Lung (tissue), 11 donors: ENCODE measurements at regions not wholly inside any gene's neighbourhood (a gene's known extent, or its start where the extent isn't known, plus 50 kb on each side); places are given as distances from the start of the nearest gene placed in this dataset.

ENCODE experiments used
- ATAC-seq: fragments of 200-7000 bp; cut with Tn5 transposase; one replicate; pipeline ENCODE4 v1.9.1; 2020; ENCODE audit warnings: moderate number of reproducible peaks; ENCODE audit not compliant: insufficient read depth, low FRiP score
- DNase-seq, 3 donors: peaks; one replicate each; pipeline ENCODE4 v3.0.0-alpha.2; 2013 to 2017
- H3K27ac ChIP-seq, 2 donors: one replicate each; pipeline ENCODE4 v1.5.1; 2013; ENCODE audit warnings: mild to moderate bottlenecking in 2 of 2, moderate library complexity in 2 of 2, control low read depth in 1 of 2, inconsistent platforms in 1 of 2, low read depth in 1 of 2, low read length in 1 of 2
- H3K27me3 ChIP-seq, 3 donors: one replicate each; pipeline ENCODE4 v1.5.1; 2013; ENCODE audit warnings: low read length in 2 of 3; ENCODE audit not compliant: control insufficient read depth in 3 of 3, insufficient read depth in 3 of 3
- H3K36me3 ChIP-seq, 4 donors: one replicate each; pipeline ENCODE4 v1.5.1; 2013; ENCODE audit warnings: low read length in 4 of 4, mild to moderate bottlenecking in 1 of 4, moderate library complexity in 1 of 4; ENCODE audit not compliant: control insufficient read depth in 4 of 4, insufficient read depth in 4 of 4
- H3K4me1 ChIP-seq, 5 donors: one replicate each; pipeline ENCODE4 v1.5.1; 2013; ENCODE audit warnings: low read length in 5 of 5, mild to moderate bottlenecking in 2 of 5, moderate library complexity in 1 of 5; ENCODE audit not compliant: control insufficient read depth in 5 of 5, insufficient read depth in 5 of 5
- H3K4me3 ChIP-seq: one replicate; pipeline ENCODE4 v1.5.1; 2013; ENCODE audit warnings: mild to moderate bottlenecking, control low read depth, moderate library complexity
- H3K9ac ChIP-seq, 2 donors: one replicate each; pipeline ENCODE4 v1.5.1; 2013; ENCODE audit warnings: low read length in 2 of 2, control low read depth in 1 of 2; ENCODE audit not compliant: insufficient read depth in 1 of 2
- H3K9me3 ChIP-seq, 4 donors: one replicate each; pipeline ENCODE4 v1.5.1; 2013; ENCODE audit warnings: low read length in 3 of 4, mild to moderate bottlenecking in 1 of 4, moderate library complexity in 1 of 4; ENCODE audit not compliant: control insufficient read depth in 4 of 4, insufficient read depth in 3 of 4
- WGBS, 2 donors: extraction: QIAGEN DNeasy Blood & Tissue Kit; methylation state at CpG; one replicate each; pipeline ENCODE4 v1.1.7; 2013; 5-methylcytosine and 5-hydroxymethylcytosine counted together
- TF ChIP-seq, protein P1 (sequence below): IDR thresholded peaks from 2 replicates; pipeline ENCODE4 v1.5.1; 2012; ENCODE audit warnings: mild to moderate bottlenecking; ENCODE audit errors: control extremely low read depth, extremely low read depth
- donor health status: control.
- donor health status: control.
- donor health status: Bipolar disorder and iron deficiency.
- donor health status: healthy.
- donor health status: DM: yes; HTN: yes; CAD: no.

DNA sequence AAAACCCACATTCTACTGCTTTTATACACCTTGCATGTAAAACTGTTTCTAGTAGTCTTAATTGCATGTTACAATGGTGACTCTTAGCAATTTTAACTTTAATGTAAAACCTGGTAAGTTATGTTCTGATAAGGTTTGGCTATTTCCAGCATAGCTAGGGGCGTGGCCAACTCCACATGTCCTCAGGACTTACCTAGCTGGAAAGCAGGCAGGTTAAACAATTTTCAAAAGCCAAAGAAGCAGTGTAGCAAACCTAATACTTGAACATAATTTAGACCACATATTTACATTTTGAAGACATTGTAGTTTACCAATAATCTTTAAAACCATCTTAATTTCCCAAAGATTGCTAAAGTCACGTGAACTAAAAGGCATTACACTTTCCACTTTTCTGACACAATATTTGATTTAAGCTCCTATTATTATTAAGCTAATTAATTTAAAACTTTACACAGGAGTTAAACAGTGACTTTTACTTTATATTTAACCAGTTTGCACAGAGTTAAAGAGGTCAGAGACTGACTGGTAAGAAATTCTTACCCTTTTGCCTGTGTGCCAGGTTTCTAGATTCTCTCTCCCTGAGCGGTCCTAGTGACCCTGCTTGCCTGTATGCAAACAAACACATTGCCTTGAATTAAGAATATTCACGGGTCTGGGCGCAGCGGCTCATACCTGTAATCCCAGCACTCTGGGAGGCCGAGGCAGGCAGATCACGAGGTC is 88.2 kb downstream of the GLUD2 start:
- Histone ChIP-seq H3K27me3 (no peaks in the 10 kb centered on the region), H3K36me3 (no peaks in the 10 kb centered on the region), H3K27ac (no peak overlapping the region), H3K4me3 (no peak overlapping the region), H3K9me3 (no peaks in the 10 kb centered on the region), H3K4me1 (no peaks in the 10 kb centered on the region), H3K9ac (no peak overlapping the region)
- no peak for DNase-seq
- 61 to 84% methylated on average over 8 of the region's 8 CpGs for WGBS, 2 donors
- ATAC-seq: no peak
- TF ChIP-seq, protein P1, sequence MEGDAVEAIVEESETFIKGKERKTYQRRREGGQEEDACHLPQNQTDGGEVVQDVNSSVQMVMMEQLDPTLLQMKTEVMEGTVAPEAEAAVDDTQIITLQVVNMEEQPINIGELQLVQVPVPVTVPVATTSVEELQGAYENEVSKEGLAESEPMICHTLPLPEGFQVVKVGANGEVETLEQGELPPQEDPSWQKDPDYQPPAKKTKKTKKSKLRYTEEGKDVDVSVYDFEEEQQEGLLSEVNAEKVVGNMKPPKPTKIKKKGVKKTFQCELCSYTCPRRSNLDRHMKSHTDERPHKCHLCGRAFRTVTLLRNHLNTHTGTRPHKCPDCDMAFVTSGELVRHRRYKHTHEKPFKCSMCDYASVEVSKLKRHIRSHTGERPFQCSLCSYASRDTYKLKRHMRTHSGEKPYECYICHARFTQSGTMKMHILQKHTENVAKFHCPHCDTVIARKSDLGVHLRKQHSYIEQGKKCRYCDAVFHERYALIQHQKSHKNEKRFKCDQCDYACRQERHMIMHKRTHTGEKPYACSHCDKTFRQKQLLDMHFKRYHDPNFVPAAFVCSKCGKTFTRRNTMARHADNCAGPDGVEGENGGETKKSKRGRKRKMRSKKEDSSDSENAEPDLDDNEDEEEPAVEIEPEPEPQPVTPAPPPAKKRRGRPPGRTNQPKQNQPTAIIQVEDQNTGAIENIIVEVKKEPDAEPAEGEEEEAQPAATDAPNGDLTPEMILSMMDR: no peak

- TF ChIP-seq, protein P1: no peak
- no peak for DNase-seq
- Histone ChIP-seq H3K27me3 (peaks cover 0 to 6% (median 0%) of the 10 kb centered on the region in 3 donors), H3K4me3 (no peak overlapping the region), H3K27ac (no peak overlapping the region), H3K9ac (no peak overlapping the region), H3K4me1 (no peaks in the 10 kb centered on the region), H3K36me3 (no peaks in the 10 kb centered on the region), H3K9me3 (no peaks in the 10 kb centered on the region)
- ATAC-seq: no peak
These were observed 98.7 kb downstream of the GLUD2 start for GRCh38 chrX:121146059-121146628.

DNA sequence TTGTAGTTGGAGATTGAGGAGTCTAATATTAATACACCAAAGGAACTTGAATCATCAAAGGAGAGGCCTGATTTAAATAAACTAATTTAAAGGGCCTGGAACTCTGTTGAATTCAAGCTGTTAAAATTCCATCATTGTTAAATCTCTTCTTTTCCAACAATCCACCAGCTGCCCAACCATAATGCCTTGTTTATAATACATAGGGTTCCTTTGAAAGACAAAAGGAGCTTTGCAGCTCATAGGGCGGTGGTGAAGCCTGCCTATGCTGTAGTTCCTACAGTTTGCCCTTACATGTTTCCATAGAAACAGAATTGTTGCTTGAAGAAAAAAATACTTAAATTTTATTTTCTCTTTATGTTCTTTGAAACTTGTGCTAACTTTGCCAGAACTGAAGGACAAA is 102.8 kb downstream of the GLUD2 start:
- DNase-seq: peak in 1 of 3 donors; percentile 1
- TF ChIP-seq, protein P1: no peak
- Histone ChIP-seq H3K36me3 (no peaks in the 10 kb centered on the region), H3K4me3 (no peak overlapping the region), H3K27ac (no peak overlapping the region), H3K27me3 (peaks cover 0 to 3% (median 0%) of the 10 kb centered on the region in 3 donors), H3K9ac (no peak overlapping the region), H3K4me1 (no peaks in the 10 kb centered on the region), H3K9me3 (peaks cover 0 to 4% (median 0%) of the 10 kb centered on the region in 4 donors)
- no peak for ATAC-seq
- 51 to 100% methylated on average over 1 of the region's 1 CpG for WGBS, 2 donors
